ENCODE measurements at regions not wholly inside any gene's neighbourhood (a gene's known extent, or its start where the extent isn't known, plus 50 kb on each side); places are given as distances from the start of the nearest gene placed in this dataset.

GRCh38 chrX:122816288-122816687 lies 367.8 kb upstream of the GRIA3 start:
- Mint-ChIP-seq H3K9me3 (peaks cover 25% of the 10 kb centered on the region), H3K4me1 (no peaks in the 10 kb centered on the region), H3K4me3 (no peak overlapping the region), H3K27me3 (ENCODE audit: low read depth) (no peaks in the 10 kb centered on the region), H3K27ac (ENCODE audit: unreplicated experiment) (no peak overlapping the region), H3K36me3 (ENCODE audit: low read depth) (peaks cover 2% of the 10 kb centered on the region)
- no peak for TF ChIP-seq CTCF (conservative IDR thresholded peaks at IDR 0.05)
- no peak for DNase-seq (ENCODE audit: low read depth, low spot score)

GRCh38 chrX:122817321-122817955 lies 366.6 kb upstream of the GRIA3 start:
- no peak for TF ChIP-seq CTCF (conservative IDR thresholded peaks at IDR 0.05)
- Mint-ChIP-seq H3K27me3 (ENCODE audit: low read depth) (no peaks in the 10 kb centered on the region), H3K9me3 (peaks cover 35% of the 10 kb centered on the region), H3K4me3 (no peak overlapping the region), H3K4me1 (no peaks in the 10 kb centered on the region), H3K27ac (ENCODE audit: unreplicated experiment) (no peak overlapping the region), H3K36me3 (ENCODE audit: low read depth) (peaks cover 2% of the 10 kb centered on the region)
- DNase-seq (ENCODE audit: low read depth, low spot score): no peak

- no peak for DNase-seq (ENCODE audit: low read depth, low spot score)
- TF ChIP-seq CTCF (conservative IDR thresholded peaks at IDR 0.05): no peak
- no peaks in the 10 kb centered on the region for H3K27me3 Mint-ChIP-seq (ENCODE audit: low read depth)
- peaks cover 36% of the 10 kb centered on the region for H3K9me3 Mint-ChIP-seq
- H3K4me1 Mint-ChIP-seq: no peaks in the 10 kb centered on the region
- H3K36me3 Mint-ChIP-seq (ENCODE audit: low read depth): peaks cover 2% of the 10 kb centered on the region
- H3K27ac Mint-ChIP-seq (ENCODE audit: unreplicated experiment): no peak overlapping the region
- H3K4me3 Mint-ChIP-seq: no peak overlapping the region
These were observed 366.0 kb upstream of the GRIA3 start for GRCh38 chrX:122818068-122818467.

- Mint-ChIP-seq H3K4me3 (no peak overlapping the region), H3K4me1 (no peaks in the 10 kb centered on the region), H3K9me3 (peaks cover 8% of the 10 kb centered on the region), H3K27me3 (ENCODE audit: low read depth) (no peaks in the 10 kb centered on the region), H3K36me3 (ENCODE audit: low read depth) (no peaks in the 10 kb centered on the region), H3K27ac (ENCODE audit: unreplicated experiment) (no peak overlapping the region)
- TF ChIP-seq CTCF (conservative IDR thresholded peaks at IDR 0.05): no peak
- DNase-seq (ENCODE audit: low read depth, low spot score): no peak
These were observed 350.8 kb upstream of the GRIA3 start for GRCh38 chrX:122833230-122833629.

- Mint-ChIP-seq H3K4me1 (no peaks in the 10 kb centered on the region), H3K27me3 (ENCODE audit: low read depth) (no peaks in the 10 kb centered on the region), H3K4me3 (no peak overlapping the region), H3K36me3 (ENCODE audit: low read depth) (no peaks in the 10 kb centered on the region), H3K9me3 (peaks cover 8% of the 10 kb centered on the region), H3K27ac (ENCODE audit: unreplicated experiment) (no peak overlapping the region)
- no peak for TF ChIP-seq CTCF (conservative IDR thresholded peaks at IDR 0.05)
- no peak for DNase-seq (ENCODE audit: low read depth, low spot score)
These were observed 348.2 kb upstream of the GRIA3 start for GRCh38 chrX:122835886-122836285.

Measured in neural crest cell (in vitro differentiated cells).